C4-2B (cell line): ENCODE measurements at regions not wholly inside any gene's neighbourhood (a gene's known extent, or its start where the extent isn't known, plus 50 kb on each side); places are given as distances from the start of the nearest gene placed in this dataset.

Experiments
- CTCF ChIP-seq: fragments of 450-650 bp; conservative IDR thresholded peaks from 2 replicates; pipeline ENCODE4 v1.5.1; 2017; ENCODE audit warnings: mild to moderate bottlenecking
- ZFX ChIP-seq: fragments of 450-650 bp; IDR thresholded peaks from 2 replicates; pipeline ENCODE4 v1.6.1; 2017

GRCh38 chr15:38050529-38051448 lies 116.3 kb downstream of the TMCO5A start:
- TF ChIP-seq CTCF, result no peak
- no peak for TF ChIP-seq ZFX
